ENCODE measurements at regions not wholly inside any gene's neighbourhood (a gene's known extent, or its start where the extent isn't known, plus 50 kb on each side); places are given as distances from the start of the nearest gene placed in this dataset.

GRCh38 chr15:79195802-79196201 is 86.7 kb upstream of the ANKRD34C start:
- DNase-seq (ENCODE audit: low spot score), result no peak
- Histone ChIP-seq H4K20me1 (ENCODE audit: insufficient read depth, poor library complexity, severe bottlenecking) (no peaks in the 10 kb centered on the region), H3K36me3 (replicated peaks; ENCODE audit: insufficient read depth, low read depth) (no peaks in the 10 kb centered on the region), H3K9me2 (replicated peaks; ENCODE audit: insufficient read depth) (no peaks in the 10 kb centered on the region), H2AFZ (no peak overlapping the region), H3K27me3 (no peaks in the 10 kb centered on the region), H3K27ac (no peak overlapping the region), H3K79me2 (no peaks in the 10 kb centered on the region), H3K4me1 (ENCODE audit: insufficient read depth) (peaks cover 9% of the 10 kb centered on the region), H3K9me3 (ENCODE audit: low read depth) (no peaks in the 10 kb centered on the region), H3K4me3 (no peak overlapping the region), H3K4me2 (no peak overlapping the region)
- 71% methylated on average over 5 of the region's 5 CpGs for WGBS (ENCODE audit: low lambda C conversion rate, missing lambda C conversion rate)
- TF ChIP-seq EZH2 (IDR thresholded peaks at IDR 0.05; ENCODE audit: borderline replicate concordance) (no peak), EZH2phosphoT487 (IDR thresholded peaks at IDR 0.05; ENCODE audit: low read depth, severe bottlenecking, unreplicated experiment) (no peak), CTCF (IDR thresholded peaks at IDR 0.05; ENCODE audit: poor library complexity) (no peak)

GRCh38 chr15:79195239-79195638 is 87.3 kb upstream of the ANKRD34C start:
- Histone ChIP-seq H3K9me3 (ENCODE audit: low read depth) (no peaks in the 10 kb centered on the region), H3K36me3 (replicated peaks; ENCODE audit: insufficient read depth, low read depth) (no peaks in the 10 kb centered on the region), H4K20me1 (ENCODE audit: insufficient read depth, poor library complexity, severe bottlenecking) (no peaks in the 10 kb centered on the region), H3K4me1 (ENCODE audit: insufficient read depth) (peaks cover 9% of the 10 kb centered on the region), H3K79me2 (no peaks in the 10 kb centered on the region), H3K27ac (no peak overlapping the region), H3K4me3 (no peak overlapping the region), H3K9me2 (replicated peaks; ENCODE audit: insufficient read depth) (no peaks in the 10 kb centered on the region), H3K27me3 (no peaks in the 10 kb centered on the region), H2AFZ (no peak overlapping the region), H3K4me2 (no peak overlapping the region)
- TF ChIP-seq EZH2 (IDR thresholded peaks at IDR 0.05; ENCODE audit: borderline replicate concordance), result no peak
- TF ChIP-seq CTCF (IDR thresholded peaks at IDR 0.05; ENCODE audit: poor library complexity), result no peak
- no peak for TF ChIP-seq EZH2phosphoT487 (IDR thresholded peaks at IDR 0.05; ENCODE audit: low read depth, severe bottlenecking, unreplicated experiment)
- no peak for DNase-seq (ENCODE audit: low spot score)
- whole genome bisulfite sequencing (ENCODE audit: low lambda C conversion rate, missing lambda C conversion rate), result 67% methylated on average over 4 of the region's 4 CpGs

GRCh38 chr15:79194386-79194785 is 88.1 kb upstream of the ANKRD34C start:
- no peaks in the 10 kb centered on the region for H3K79me2 ChIP-seq

More at GRCh38 chr15:79194386-79194785, 88.1 kb upstream of the ANKRD34C start:
- DNase-seq (ENCODE audit: low spot score), result no peak
- no peak overlapping the region for H3K27ac ChIP-seq
- H4K20me1 ChIP-seq (ENCODE audit: insufficient read depth, poor library complexity, severe bottlenecking), result no peaks in the 10 kb centered on the region
- H3K9me2 ChIP-seq (replicated peaks; ENCODE audit: insufficient read depth), result no peaks in the 10 kb centered on the region
- peaks cover 9% of the 10 kb centered on the region for H3K4me1 ChIP-seq (ENCODE audit: insufficient read depth)
- WGBS (ENCODE audit: low lambda C conversion rate, missing lambda C conversion rate), result 93% methylated on average over 3 of the region's 3 CpGs
- H3K36me3 ChIP-seq (replicated peaks; ENCODE audit: insufficient read depth, low read depth), result no peaks in the 10 kb centered on the region
- no peak overlapping the region for H3K4me3 ChIP-seq
- no peak overlapping the region for H3K4me2 ChIP-seq
- TF ChIP-seq EZH2phosphoT487 (IDR thresholded peaks at IDR 0.05; ENCODE audit: low read depth, severe bottlenecking, unreplicated experiment) (no peak), EZH2 (IDR thresholded peaks at IDR 0.05; ENCODE audit: borderline replicate concordance) (no peak), CTCF (IDR thresholded peaks at IDR 0.05; ENCODE audit: poor library complexity) (no peak)
- H3K9me3 ChIP-seq (ENCODE audit: low read depth), result no peaks in the 10 kb centered on the region
- H2AFZ ChIP-seq, result no peak overlapping the region
- H3K27me3 ChIP-seq, result no peaks in the 10 kb centered on the region

All from hepatocyte (in vitro differentiated cells).